ENCODE measurements at regions not wholly inside any gene's neighbourhood (a gene's known extent, or its start where the extent isn't known, plus 50 kb on each side); places are given as distances from the start of the nearest gene placed in this dataset.

- TF ChIP-seq EZH2 (IDR thresholded peaks at IDR 0.05; ENCODE audit: borderline replicate concordance, low read depth, low read length, severe bottlenecking) (no peak), CTCF (IDR thresholded peaks at IDR 0.05; ENCODE audit: extremely low read depth in 1 of 2, insufficient read depth in 1 of 2, low read depth in 1 of 2, low read length in 2 of 2) (no peak), GATA2 (IDR thresholded peaks at IDR 0.05; ENCODE audit: insufficient read depth, insufficient read length, low read depth, low read length) (no peak)
These were observed 586.9 kb upstream of the KLHL1 start for GRCh38 chr13:70694996-70695715.
